ENCODE measurements at regions not wholly inside any gene's neighbourhood (a gene's known extent, or its start where the extent isn't known, plus 50 kb on each side); places are given as distances from the start of the nearest gene placed in this dataset.

DNA sequence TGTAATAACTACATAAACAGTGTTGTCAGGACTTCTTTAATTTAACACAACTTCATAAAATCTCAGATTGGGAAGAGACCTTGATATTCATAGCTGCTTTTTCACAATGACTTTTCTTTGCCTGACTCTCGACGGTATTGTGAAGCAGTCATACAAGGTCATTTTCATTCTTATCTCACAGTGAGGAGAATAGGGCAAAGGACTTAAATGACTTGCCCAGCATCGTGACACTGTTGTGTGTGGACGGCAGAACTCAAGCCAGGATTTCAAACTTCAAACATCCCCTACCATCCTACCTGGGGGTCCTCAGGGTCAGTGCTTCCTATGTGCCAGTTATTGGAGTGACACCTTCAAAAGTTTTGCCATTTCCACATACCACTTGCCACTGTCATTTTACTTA is 138.5 kb upstream of the GDF10 start (continued):
- TF ChIP-seq, protein P1, sequence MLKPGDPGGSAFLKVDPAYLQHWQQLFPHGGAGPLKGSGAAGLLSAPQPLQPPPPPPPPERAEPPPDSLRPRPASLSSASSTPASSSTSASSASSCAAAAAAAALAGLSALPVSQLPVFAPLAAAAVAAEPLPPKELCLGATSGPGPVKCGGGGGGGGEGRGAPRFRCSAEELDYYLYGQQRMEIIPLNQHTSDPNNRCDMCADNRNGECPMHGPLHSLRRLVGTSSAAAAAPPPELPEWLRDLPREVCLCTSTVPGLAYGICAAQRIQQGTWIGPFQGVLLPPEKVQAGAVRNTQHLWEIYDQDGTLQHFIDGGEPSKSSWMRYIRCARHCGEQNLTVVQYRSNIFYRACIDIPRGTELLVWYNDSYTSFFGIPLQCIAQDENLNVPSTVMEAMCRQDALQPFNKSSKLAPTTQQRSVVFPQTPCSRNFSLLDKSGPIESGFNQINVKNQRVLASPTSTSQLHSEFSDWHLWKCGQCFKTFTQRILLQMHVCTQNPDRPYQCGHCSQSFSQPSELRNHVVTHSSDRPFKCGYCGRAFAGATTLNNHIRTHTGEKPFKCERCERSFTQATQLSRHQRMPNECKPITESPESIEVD (tag by site-specific recombination; IDR thresholded peaks at IDR 0.05), result no peak
- TF ChIP-seq ZNF776 (tag by site-specific recombination; IDR thresholded peaks at IDR 0.05; ENCODE audit: borderline replicate concordance) (no peak), ZNF423 (tag by site-specific recombination; IDR thresholded peaks at IDR 0.05) (no peak), SETDB1 (IDR thresholded peaks at IDR 0.05; ENCODE audit: insufficient read length, low read length) (no peak), SP7 (tag by site-specific recombination; IDR thresholded peaks at IDR 0.05) (no peak), ZBTB20 (tag by site-specific recombination; IDR thresholded peaks at IDR 0.05) (no peak), ZBTB10 (tag by site-specific recombination; IDR thresholded peaks at IDR 0.05) (no peak), ZNF626 (tag by site-specific recombination; IDR thresholded peaks at IDR 0.05) (no peak), ZNF132 (tag by site-specific recombination; IDR thresholded peaks at IDR 0.05; ENCODE audit: borderline replicate concordance) (no peak), ZNF670 (tag by site-specific recombination; IDR thresholded peaks at IDR 0.05; ENCODE audit: low read depth) (no peak), ZEB2 (tag by site-specific recombination; IDR thresholded peaks at IDR 0.05) (no peak), EGR2 (tag by site-specific recombination; IDR thresholded peaks at IDR 0.05; ENCODE audit: low read depth) (no peak), ZNF514 (tag by site-specific recombination; IDR thresholded peaks at IDR 0.05) (no peak), ZNF596 (tag by site-specific recombination; IDR thresholded peaks at IDR 0.05) (no peak), ZNF544 (tag by site-specific recombination; IDR thresholded peaks at IDR 0.05) (no peak)

DNA sequence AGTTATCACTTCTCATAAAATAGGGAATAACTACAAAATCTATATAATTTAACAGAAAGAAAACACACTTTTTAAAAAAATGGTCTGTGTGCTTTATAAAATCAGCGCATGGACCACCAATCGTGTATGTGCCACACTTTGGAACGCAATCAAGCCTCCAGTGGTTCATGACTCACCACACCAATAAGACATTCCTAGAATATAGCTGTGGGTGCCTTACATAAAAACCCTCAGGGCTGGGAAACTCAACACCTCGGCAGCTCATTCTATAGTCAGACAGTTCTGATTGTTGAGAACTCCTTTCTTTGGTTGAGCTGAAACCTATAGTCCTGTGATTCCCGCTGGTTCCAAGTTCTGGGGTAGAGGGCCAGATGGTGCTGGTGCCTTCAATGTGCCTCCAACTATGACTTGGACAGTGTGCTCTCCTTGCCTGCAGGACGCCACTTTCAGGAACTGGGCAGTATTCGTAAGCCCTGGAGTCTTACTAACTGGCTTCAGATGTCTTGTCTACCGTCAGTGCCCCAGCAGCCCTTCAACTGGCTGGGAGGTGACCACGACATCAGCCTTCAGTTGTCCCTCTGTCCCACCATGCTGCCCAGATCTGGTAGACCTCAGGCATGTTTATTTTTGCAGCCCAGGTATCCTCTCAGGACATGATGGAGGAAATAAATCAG is 135.7 kb upstream of the GDF10 start:
- Histone ChIP-seq H3K4me3 (ENCODE audit: low read depth, low read length) (no peak overlapping the region), H3K9me3 (ENCODE audit: control insufficient read depth, insufficient read depth, low read depth, low read length) (no peaks in the 10 kb centered on the region), H3K4me1 (ENCODE audit: control insufficient read depth, insufficient read depth, low read length) (no peaks in the 10 kb centered on the region), H3K27ac (ENCODE audit: extremely low read depth, low read depth, low read length) (no peak overlapping the region), H3K36me3 (ENCODE audit: control insufficient read depth in 2 of 2, insufficient read depth in 1 of 2, low read length in 2 of 2) (no peaks in the 10 kb centered on the region)
- POLR2A ChIA-PET, result no interaction called here
- CTCF ChIA-PET, result interaction anchor here (0.9 kb wide), 1 partner anchor 12 kb away, joined by 3 read pairs; no protein-coding TSS in a partner anchor
- TF ChIP-seq ZNF23 (tag by site-specific recombination; IDR thresholded peaks at IDR 0.05; ENCODE audit: borderline replicate concordance) (no peak), ZNF223 (tag by site-specific recombination; IDR thresholded peaks at IDR 0.05) (no peak), ZNF549 (tag by site-specific recombination; IDR thresholded peaks at IDR 0.05) (peak; percentile 33; the same call in 1 of the 2 replicates)

GRCh38 chr10:47164800-47165128 is 135.2 kb upstream of the GDF10 start:
- Histone ChIP-seq H3K36me3 (ENCODE audit: control insufficient read depth in 2 of 2, insufficient read depth in 1 of 2, low read length in 2 of 2) (no peaks in the 10 kb centered on the region), H3K9me3 (ENCODE audit: control insufficient read depth, insufficient read depth, low read depth, low read length) (no peaks in the 10 kb centered on the region), H3K4me1 (ENCODE audit: control insufficient read depth, insufficient read depth, low read length) (no peaks in the 10 kb centered on the region), H3K27ac (ENCODE audit: extremely low read depth, low read depth, low read length) (no peak overlapping the region), H3K4me3 (ENCODE audit: low read depth, low read length) (no peak overlapping the region)
- TF ChIP-seq ZNF664 (tag by site-specific recombination; IDR thresholded peaks at IDR 0.05) (no peak), ZNF785 (tag by site-specific recombination; IDR thresholded peaks at IDR 0.05) (no peak), ZNF513 (tag by site-specific recombination; IDR thresholded peaks at IDR 0.05) (no peak), ZNF621 (tag by site-specific recombination; IDR thresholded peaks at IDR 0.05) (no peak), ZSCAN23 (tag by site-specific recombination; IDR thresholded peaks at IDR 0.05) (no peak)
- TF ChIP-seq, protein P2, sequence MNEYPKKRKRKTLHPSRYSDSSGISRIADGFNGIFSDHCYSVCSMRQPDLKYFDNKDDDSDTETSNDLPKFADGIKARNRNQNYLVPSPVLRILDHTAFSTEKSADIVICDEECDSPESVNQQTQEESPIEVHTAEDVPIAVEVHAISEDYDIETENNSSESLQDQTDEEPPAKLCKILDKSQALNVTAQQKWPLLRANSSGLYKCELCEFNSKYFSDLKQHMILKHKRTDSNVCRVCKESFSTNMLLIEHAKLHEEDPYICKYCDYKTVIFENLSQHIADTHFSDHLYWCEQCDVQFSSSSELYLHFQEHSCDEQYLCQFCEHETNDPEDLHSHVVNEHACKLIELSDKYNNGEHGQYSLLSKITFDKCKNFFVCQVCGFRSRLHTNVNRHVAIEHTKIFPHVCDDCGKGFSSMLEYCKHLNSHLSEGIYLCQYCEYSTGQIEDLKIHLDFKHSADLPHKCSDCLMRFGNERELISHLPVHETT (tag by site-specific recombination; IDR thresholded peaks at IDR 0.05), result no peak
- ChIA-PET CTCF (interaction anchor here (0.7 to 0.9 kb wide), 2 partner anchors 12 kb away, joined by 3 read pairs; no protein-coding TSS in a partner anchor), POLR2A (no interaction called here)

All from HEK293 (cell line).